HepG2 (cell line): ENCODE measurements at regions not wholly inside any gene's neighbourhood (a gene's known extent, or its start where the extent isn't known, plus 50 kb on each side); places are given as distances from the start of the nearest gene placed in this dataset.
"Not testable (repeated sequence)": the region's sequence is repeated elsewhere in the genome, so short reads cannot be mapped to it uniquely, and the experiment has no call there.

ENCODE experiments used
- ARNT ChIP-seq: fragments of 450-650 bp; IDR thresholded peaks from 2 replicates; pipeline ENCODE4 v1.6.1; 2017
- EZH2 ChIP-seq: conservative IDR thresholded peaks from 2 replicates; pipeline ENCODE4 v1.6.1; 2012; ENCODE audit warnings: mild to moderate bottlenecking, low read depth, low read length, moderate library complexity
- MXI1 ChIP-seq: IDR thresholded peaks from 3 replicates; pipeline ENCODE4 v1.6.1; 2012; ENCODE audit warnings: low read depth, low read length, inconsistent platforms, borderline replicate concordance
- RFX3 ChIP-seq: IDR thresholded peaks from 2 replicates; pipeline ENCODE4 v1.6.1; 2016; ENCODE audit warnings: missing biosample characterization, missing genetic modification reagents
- SMC3 ChIP-seq: IDR thresholded peaks from 2 replicates; pipeline ENCODE4 v1.6.1; 2011; ENCODE audit warnings: low read length, improper control_type of control experiment
- ZNF83 ChIP-seq: sonication (generic); formaldehyde crosslinking; IDR thresholded peaks from 2 replicates; pipeline ENCODE4 v1.4.0; 2020; ENCODE audit warnings: missing genetic modification reagents, mild to moderate bottlenecking, borderline replicate concordance
- TF ChIP-seq, protein P1 (sequence below): sonication (generic); formaldehyde crosslinking; IDR thresholded peaks from 2 replicates; pipeline ENCODE4 v1.5.0; 2020; ENCODE audit warnings: mild to moderate bottlenecking, missing genetic modification reagents, moderate library complexity
- TF ChIP-seq, protein P2 (sequence below): sonication (generic); formaldehyde crosslinking; IDR thresholded peaks from 2 replicates; pipeline ENCODE4 v1.4.0; 2020; ENCODE audit warnings: mild to moderate bottlenecking, missing genetic modification reagents

DNA sequence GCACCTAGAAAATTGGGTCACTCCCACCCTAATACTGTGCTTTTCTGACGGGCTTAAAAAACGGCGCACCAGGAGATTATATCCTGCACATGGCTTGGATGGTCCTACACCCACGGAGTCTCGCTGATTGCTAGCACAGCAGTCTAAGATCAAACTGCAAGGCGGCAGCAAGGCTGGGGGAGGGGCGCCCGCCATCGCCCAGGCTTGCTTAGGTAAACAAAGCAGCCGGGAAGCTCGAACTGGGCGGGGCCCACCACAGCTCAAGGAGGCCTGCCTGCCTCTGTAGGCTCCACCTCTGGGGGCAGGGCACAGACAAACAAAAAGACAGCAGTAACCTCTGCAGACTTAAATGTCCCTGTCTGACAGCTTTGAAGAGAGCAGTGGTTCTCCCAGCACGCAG, 324.1 kb upstream of the ARHGEF26 start:
- TF ChIP-seq EZH2; ZNF83 (CRISPR knock-in tag); SMC3; RFX3 (CRISPR knock-in tag); MXI1; ARNT: not testable (repeated sequence)
- TF ChIP-seq, protein P1, sequence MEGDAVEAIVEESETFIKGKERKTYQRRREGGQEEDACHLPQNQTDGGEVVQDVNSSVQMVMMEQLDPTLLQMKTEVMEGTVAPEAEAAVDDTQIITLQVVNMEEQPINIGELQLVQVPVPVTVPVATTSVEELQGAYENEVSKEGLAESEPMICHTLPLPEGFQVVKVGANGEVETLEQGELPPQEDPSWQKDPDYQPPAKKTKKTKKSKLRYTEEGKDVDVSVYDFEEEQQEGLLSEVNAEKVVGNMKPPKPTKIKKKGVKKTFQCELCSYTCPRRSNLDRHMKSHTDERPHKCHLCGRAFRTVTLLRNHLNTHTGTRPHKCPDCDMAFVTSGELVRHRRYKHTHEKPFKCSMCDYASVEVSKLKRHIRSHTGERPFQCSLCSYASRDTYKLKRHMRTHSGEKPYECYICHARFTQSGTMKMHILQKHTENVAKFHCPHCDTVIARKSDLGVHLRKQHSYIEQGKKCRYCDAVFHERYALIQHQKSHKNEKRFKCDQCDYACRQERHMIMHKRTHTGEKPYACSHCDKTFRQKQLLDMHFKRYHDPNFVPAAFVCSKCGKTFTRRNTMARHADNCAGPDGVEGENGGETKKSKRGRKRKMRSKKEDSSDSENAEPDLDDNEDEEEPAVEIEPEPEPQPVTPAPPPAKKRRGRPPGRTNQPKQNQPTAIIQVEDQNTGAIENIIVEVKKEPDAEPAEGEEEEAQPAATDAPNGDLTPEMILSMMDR (CRISPR knock-in tag) = not testable (repeated sequence)
- TF ChIP-seq, protein P2, sequence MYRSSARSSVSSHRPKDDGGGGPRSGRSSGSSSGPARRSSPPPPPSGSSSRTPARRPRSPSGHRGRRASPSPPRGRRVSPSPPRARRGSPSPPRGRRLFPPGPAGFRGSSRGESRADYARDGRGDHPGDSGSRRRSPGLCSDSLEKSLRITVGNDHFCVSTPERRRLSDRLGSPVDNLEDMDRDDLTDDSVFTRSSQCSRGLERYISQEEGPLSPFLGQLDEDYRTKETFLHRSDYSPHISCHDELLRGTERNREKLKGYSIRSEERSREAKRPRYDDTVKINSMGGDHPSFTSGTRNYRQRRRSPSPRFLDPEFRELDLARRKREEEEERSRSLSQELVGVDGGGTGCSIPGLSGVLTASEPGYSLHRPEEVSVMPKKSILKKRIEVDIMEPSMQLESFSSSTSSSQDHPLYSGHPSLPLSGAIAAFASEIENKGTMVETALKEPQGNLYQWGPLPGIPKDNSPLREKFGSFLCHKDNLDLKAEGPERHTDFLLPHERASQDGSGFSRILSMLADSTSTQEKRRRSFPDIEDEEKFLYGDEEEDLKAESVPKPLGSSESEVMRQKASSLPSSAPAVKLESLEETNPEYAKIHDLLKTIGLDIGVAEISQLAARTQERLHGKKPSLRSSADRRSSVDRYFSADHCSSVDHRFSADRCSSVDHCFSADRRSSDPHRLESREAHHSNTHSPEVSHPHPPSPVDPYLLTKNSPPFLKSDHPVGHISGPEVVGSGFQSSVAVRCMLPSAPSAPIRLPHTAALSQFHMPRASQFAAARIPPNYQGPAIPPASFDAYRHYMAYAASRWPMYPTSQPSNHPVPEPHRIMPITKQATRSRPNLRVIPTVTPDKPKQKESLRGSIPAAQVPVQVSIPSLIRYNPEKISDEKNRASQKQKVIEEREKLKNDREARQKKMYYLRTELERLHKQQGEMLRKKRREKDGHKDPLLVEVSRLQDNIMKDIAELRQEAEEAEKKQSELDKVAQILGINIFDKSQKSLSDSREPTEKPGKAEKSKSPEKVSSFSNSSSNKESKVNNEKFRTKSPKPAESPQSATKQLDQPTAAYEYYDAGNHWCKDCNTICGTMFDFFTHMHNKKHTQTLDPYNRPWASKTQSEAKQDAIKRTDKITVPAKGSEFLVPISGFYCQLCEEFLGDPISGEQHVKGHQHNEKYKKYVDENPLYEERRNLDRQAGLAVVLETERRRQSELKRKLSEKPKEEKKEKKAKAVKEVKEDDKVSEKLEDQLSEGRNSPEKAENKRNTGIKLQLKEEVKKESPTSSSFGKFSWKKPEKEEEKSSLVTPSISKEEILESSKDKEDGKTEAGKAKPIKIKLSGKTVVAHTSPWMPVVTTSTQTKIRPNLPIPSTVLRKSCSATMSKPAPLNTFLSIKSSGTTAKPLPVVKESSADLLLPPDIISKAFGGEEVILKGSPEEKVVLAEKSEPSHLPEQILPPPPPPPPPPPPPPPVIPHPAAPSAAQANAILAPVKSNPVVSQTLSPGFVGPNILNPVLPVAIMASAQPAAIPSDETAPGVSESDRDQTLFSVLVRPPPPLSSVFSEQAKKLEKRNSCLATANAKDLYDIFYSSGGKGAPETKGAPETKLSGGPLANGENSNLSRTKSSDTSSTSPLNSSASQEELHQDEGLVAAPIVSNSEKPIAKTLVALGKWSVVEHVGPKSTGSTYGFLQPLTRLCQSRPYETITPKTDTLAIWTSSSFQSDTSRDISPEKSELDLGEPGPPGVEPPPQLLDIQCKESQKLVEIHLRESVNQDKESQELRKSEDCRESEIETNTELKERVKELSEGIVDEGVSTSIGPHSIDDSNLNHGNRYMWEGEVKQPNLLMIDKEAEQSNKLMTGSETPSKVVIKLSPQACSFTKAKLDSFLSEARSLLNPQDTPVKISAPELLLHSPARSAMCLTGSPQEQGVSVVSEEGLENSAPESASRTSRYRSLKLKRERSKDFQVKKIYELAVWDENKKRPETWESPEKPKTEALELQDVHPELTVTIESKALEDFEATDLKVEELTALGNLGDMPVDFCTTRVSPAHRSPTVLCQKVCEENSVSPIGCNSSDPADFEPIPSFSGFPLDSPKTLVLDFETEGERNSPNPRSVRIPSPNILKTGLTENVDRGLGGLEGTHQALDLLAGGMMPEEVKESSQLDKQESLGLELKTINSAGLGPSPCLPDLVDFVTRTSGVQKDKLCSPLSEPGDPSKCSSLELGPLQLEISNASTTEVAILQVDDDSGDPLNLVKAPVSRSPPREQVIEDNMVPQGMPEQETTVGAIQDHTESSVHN (CRISPR knock-in tag) = not testable (repeated sequence)
